ENCODE measurements at regions not wholly inside any gene's neighbourhood (a gene's known extent, or its start where the extent isn't known, plus 50 kb on each side); places are given as distances from the start of the nearest gene placed in this dataset.

DNA sequence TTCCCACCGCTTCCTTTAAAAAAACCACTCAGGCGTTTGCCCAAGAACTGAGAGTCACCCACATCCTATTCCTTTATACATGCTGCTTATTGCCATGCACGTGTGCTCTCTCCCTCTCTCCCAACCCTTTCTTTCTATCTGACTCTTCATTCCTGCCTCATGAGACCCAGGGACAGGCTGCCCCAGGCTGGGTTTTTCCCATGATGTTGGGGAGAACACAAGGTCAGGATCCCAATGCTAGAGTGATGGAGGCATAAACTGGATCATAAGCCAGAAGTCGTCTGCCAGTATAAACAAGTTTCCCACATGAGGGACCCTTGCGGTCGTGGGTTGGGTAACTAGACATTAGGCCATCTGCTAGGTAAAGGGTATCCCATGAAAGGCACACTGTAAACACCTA, 64.9 kb downstream of the CD2 start:
- Histone ChIP-seq H3K36me3 (no peaks in the 10 kb centered on the region), H3K27me3 (no peaks in the 10 kb centered on the region), H3K9me3 (no peaks in the 10 kb centered on the region), H3K4me1 (no peaks in the 10 kb centered on the region), H3K27ac (no peak overlapping the region), H3K4me3 (no peak overlapping the region)
- intact Hi-C loops (cut with DNase I; ENCODE audit: low total_unique reads), result no loop called here
- no peak for DNase-seq
- no peak for TF ChIP-seq POLR2A (IDR thresholded peaks at IDR 0.05)
- TF ChIP-seq, protein P1, sequence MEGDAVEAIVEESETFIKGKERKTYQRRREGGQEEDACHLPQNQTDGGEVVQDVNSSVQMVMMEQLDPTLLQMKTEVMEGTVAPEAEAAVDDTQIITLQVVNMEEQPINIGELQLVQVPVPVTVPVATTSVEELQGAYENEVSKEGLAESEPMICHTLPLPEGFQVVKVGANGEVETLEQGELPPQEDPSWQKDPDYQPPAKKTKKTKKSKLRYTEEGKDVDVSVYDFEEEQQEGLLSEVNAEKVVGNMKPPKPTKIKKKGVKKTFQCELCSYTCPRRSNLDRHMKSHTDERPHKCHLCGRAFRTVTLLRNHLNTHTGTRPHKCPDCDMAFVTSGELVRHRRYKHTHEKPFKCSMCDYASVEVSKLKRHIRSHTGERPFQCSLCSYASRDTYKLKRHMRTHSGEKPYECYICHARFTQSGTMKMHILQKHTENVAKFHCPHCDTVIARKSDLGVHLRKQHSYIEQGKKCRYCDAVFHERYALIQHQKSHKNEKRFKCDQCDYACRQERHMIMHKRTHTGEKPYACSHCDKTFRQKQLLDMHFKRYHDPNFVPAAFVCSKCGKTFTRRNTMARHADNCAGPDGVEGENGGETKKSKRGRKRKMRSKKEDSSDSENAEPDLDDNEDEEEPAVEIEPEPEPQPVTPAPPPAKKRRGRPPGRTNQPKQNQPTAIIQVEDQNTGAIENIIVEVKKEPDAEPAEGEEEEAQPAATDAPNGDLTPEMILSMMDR (IDR thresholded peaks at IDR 0.05), result no peak

DNA sequence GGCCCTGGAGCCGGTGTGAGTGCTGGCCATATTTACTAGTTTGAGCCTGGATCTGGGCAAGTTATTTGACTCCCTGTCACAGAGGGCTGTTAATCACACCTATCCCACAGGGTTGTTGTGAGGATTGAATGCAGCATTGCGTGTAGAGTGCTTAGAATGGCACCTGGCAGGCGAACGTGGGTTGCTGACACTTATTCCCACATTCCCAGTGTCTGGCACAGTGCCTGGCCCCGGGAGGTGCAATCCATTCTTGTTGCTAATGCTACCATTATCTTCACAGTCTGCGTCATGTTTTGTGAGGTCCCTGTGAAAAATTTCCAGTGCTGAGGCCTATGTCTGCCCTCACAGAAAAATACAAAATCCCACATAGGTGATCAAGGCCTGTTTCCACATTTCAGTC, 66.1 kb downstream of the CD2 start:
- H3K4me3 ChIP-seq, result no peak overlapping the region
- no peaks in the 10 kb centered on the region for H3K9me3 ChIP-seq
- H3K27ac ChIP-seq, result peak overlapping the region in 1 of 2 donors; percentile 46
- DNase-seq, result peak; percentile 70 to 75
- no peaks in the 10 kb centered on the region for H3K4me1 ChIP-seq
- TF ChIP-seq POLR2A (IDR thresholded peaks at IDR 0.05), result no peak
- TF ChIP-seq, protein P1 (IDR thresholded peaks at IDR 0.05), result no peak
- intact Hi-C loops (cut with DNase I; ENCODE audit: low total_unique reads), result no loop called here
- H3K36me3 ChIP-seq, result no peaks in the 10 kb centered on the region
- no peaks in the 10 kb centered on the region for H3K27me3 ChIP-seq

DNA sequence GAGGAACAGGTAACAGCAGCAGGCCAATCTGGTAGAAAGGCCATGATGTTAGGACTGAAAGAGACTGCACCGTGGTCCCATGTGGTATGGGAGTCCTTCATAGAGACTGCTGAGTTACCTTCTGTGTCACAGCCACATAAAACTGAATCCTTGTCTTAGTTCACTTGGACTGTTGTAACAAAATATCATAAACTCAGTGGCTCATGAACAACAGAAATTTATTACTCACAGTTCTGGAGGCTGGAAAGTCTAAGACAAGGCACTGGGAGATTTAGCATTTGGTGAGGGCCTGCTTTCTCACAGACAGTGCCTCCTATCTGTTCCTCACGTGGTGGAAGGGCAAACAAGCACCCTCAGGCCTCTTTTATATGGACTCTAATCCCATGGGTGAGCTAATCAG, 67.5 kb downstream of the CD2 start:
- Histone ChIP-seq H3K27me3 (no peaks in the 10 kb centered on the region), H3K27ac (no peak overlapping the region), H3K36me3 (no peaks in the 10 kb centered on the region), H3K4me3 (no peak overlapping the region), H3K9me3 (no peaks in the 10 kb centered on the region), H3K4me1 (no peaks in the 10 kb centered on the region)
- DNase-seq, result no peak
- TF ChIP-seq, protein P1 (IDR thresholded peaks at IDR 0.05), result no peak
- TF ChIP-seq POLR2A (IDR thresholded peaks at IDR 0.05), result no peak
- intact Hi-C loops (cut with DNase I; ENCODE audit: low total_unique reads), result no loop called here

DNA sequence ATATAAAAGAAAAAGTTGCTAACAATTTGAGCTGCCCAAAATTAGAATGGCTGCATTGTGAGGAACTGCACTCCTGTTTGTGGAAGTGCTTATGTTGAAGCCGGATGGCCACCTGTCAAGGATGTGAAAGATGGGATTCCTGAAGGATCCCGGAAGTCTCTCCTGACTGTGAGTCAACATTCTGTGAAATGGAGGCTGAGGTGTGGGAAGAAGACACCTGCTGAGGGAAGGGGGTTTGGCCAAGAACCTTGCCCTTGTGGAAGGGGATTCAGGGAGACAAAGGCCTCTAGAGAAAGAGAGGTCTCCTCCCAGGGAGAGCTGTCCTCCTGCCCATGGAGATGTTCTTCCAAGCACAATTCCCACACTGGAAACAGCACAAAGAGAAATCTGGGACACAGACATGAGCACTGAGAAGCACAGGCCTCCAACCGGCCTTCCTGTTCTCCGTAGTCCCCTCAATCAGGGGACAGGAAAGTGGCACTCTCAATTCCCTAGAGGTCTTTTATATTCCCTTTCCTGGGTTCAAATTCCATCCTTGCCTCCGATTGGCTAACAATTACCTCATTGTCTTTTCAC, 70.5 kb downstream of the CD2 start:
- no peaks in the 10 kb centered on the region for H3K4me1 ChIP-seq
- no peaks in the 10 kb centered on the region for H3K9me3 ChIP-seq
- no peak for DNase-seq
- H3K36me3 ChIP-seq, result no peaks in the 10 kb centered on the region
- intact Hi-C loops (cut with DNase I; ENCODE audit: low total_unique reads), result no loop called here
- H3K27ac ChIP-seq, result peak overlapping the region; percentile 61 to 79
- H3K4me3 ChIP-seq, result no peak overlapping the region
- TF ChIP-seq, protein P1 (IDR thresholded peaks at IDR 0.05), result no peak
- TF ChIP-seq POLR2A (IDR thresholded peaks at IDR 0.05), result no peak
- no peaks in the 10 kb centered on the region for H3K27me3 ChIP-seq

DNA sequence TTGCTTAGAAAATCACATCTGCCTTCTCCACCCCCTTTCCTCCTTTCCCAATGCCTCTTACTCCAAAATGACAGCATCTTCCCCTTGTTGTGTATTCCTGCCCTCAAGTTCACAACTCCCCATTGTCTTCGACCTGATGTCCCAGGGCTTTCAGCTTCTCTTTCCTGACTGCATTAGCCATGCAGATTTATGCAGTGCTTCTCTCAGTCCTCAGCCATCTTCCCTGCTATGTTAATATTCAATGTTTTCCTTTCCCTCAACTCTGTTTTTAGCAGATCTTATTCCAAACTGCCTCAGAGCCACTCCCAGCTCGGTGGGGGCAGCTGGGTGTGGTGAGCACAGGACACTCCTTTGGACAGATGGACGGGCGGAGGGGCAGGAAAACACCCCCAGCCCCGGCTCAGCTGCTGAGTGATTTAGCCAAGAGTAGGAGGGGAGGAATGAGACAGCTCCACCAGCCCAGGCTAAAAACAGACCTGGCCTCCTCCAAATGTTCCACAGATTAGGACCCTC, 71.0 kb downstream of the CD2 start:
- peak overlapping the region; percentile 61 to 79 for H3K27ac ChIP-seq
- H3K9me3 ChIP-seq, result no peaks in the 10 kb centered on the region
- intact Hi-C loops (cut with DNase I; ENCODE audit: low total_unique reads), result no loop called here
- peak; percentile 68 to 70 for DNase-seq
- no peaks in the 10 kb centered on the region for H3K27me3 ChIP-seq
- H3K4me1 ChIP-seq, result no peaks in the 10 kb centered on the region
- no peak overlapping the region for H3K4me3 ChIP-seq
- H3K36me3 ChIP-seq, result no peaks in the 10 kb centered on the region
- TF ChIP-seq, protein P1 (IDR thresholded peaks at IDR 0.05), result no peak
- no peak for TF ChIP-seq POLR2A (IDR thresholded peaks at IDR 0.05)
